ENCODE measurements at regions not wholly inside any gene's neighbourhood (a gene's known extent, or its start where the extent isn't known, plus 50 kb on each side); places are given as distances from the start of the nearest gene placed in this dataset.

GRCh38 chrY:7449860-7450259 lies 538.3 kb upstream of the AMELY start:
- Histone ChIP-seq H3K4me1 (no peaks in the 10 kb centered on the region), H3K27me3 (no peaks in the 10 kb centered on the region), H3K36me3 (no peaks in the 10 kb centered on the region), H3K4me3 (no peak overlapping the region), H3K9me3 (no peaks in the 10 kb centered on the region), H3K27ac (no peak overlapping the region)
- no peak for DNase-seq
- TF ChIP-seq, protein P1, sequence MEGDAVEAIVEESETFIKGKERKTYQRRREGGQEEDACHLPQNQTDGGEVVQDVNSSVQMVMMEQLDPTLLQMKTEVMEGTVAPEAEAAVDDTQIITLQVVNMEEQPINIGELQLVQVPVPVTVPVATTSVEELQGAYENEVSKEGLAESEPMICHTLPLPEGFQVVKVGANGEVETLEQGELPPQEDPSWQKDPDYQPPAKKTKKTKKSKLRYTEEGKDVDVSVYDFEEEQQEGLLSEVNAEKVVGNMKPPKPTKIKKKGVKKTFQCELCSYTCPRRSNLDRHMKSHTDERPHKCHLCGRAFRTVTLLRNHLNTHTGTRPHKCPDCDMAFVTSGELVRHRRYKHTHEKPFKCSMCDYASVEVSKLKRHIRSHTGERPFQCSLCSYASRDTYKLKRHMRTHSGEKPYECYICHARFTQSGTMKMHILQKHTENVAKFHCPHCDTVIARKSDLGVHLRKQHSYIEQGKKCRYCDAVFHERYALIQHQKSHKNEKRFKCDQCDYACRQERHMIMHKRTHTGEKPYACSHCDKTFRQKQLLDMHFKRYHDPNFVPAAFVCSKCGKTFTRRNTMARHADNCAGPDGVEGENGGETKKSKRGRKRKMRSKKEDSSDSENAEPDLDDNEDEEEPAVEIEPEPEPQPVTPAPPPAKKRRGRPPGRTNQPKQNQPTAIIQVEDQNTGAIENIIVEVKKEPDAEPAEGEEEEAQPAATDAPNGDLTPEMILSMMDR (IDR thresholded peaks at IDR 0.05), result no peak
- no peak for TF ChIP-seq POLR2A (IDR thresholded peaks at IDR 0.05)

GRCh38 chrY:7448687-7449086 lies 537.1 kb upstream of the AMELY start:
- Histone ChIP-seq H3K4me1 (no peaks in the 10 kb centered on the region), H3K9me3 (no peaks in the 10 kb centered on the region), H3K4me3 (no peak overlapping the region), H3K27ac (no peak overlapping the region), H3K27me3 (no peaks in the 10 kb centered on the region), H3K36me3 (no peaks in the 10 kb centered on the region)
- DNase-seq, result no peak
- TF ChIP-seq, protein P1 (IDR thresholded peaks at IDR 0.05), result no peak
- TF ChIP-seq POLR2A (IDR thresholded peaks at IDR 0.05), result no peak

DNA sequence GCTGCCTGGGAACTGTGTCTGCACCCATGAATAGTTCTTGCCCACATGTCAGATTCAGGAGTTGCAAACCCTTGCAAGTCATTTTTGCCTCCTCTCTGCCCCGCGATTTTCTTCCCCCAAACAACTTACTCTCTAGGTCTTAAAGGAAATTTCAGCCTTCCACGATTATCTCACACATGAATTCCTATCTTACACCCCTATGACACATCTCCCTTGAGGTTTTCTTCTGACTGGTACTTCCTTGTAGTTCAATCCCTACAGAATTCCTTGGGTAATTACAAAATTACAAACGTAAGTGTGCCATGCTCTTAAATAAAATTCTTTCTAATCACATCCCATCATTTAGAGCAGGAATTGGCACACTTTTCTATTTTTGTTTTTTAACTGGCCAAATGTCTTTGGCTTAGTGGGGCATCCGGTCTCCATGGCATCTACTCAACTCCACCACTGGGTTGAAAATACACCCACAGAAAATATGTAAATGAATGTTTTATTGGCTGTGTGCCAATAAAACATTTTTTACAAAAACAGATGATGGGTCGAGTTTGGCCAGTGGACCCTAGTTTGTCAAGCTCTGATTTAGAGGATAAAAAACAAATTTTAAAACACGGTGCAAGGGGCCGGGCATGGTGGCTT lies 536.4 kb upstream of the AMELY start:
- H3K36me3 ChIP-seq, result no peaks in the 10 kb centered on the region
- no peak overlapping the region for H3K27ac ChIP-seq
- no peaks in the 10 kb centered on the region for H3K27me3 ChIP-seq
- H3K4me1 ChIP-seq, result no peaks in the 10 kb centered on the region
- TF ChIP-seq, protein P1 (IDR thresholded peaks at IDR 0.05), result no peak
- no peak for TF ChIP-seq POLR2A (IDR thresholded peaks at IDR 0.05)
- H3K9me3 ChIP-seq, result no peaks in the 10 kb centered on the region
- no peak overlapping the region for H3K4me3 ChIP-seq
- no peak for DNase-seq

DNA sequence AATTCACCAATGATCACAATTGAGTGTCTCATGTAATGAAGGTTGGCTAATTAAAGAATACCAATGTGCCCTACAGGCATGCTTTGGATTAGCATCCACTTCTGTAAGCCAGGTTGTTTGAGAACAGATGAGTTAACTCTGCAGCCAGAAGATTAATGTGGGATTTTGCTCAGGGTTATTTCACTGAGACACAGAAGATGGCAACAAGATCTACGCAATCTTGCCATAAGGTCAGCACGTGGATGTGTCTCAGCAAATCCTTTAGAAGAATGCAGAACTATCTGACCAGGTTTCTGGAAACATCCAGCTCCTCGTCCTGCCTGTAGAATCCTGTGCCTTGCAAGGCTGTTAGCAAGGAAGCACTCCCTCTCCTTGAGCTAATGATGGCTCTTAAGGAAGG lies 532.6 kb upstream of the AMELY start:
- no peak for TF ChIP-seq POLR2A (IDR thresholded peaks at IDR 0.05)
- TF ChIP-seq, protein P1 (IDR thresholded peaks at IDR 0.05), result no peak
- no peaks in the 10 kb centered on the region for H3K27me3 ChIP-seq
- no peak for DNase-seq
- H3K36me3 ChIP-seq, result no peaks in the 10 kb centered on the region
- no peaks in the 10 kb centered on the region for H3K4me1 ChIP-seq
- no peak overlapping the region for H3K27ac ChIP-seq
- no peak overlapping the region for H3K4me3 ChIP-seq
- H3K9me3 ChIP-seq, result no peaks in the 10 kb centered on the region

- no peak overlapping the region for H3K27ac ChIP-seq
- H3K4me1 ChIP-seq, result no peaks in the 10 kb centered on the region
- no peaks in the 10 kb centered on the region for H3K27me3 ChIP-seq
- no peaks in the 10 kb centered on the region for H3K9me3 ChIP-seq
- no peak overlapping the region for H3K4me3 ChIP-seq
- DNase-seq, result no peak
- TF ChIP-seq, protein P1 (IDR thresholded peaks at IDR 0.05), result no peak
- TF ChIP-seq POLR2A (IDR thresholded peaks at IDR 0.05), result no peak
- H3K36me3 ChIP-seq, result no peaks in the 10 kb centered on the region
Measured at GRCh38 chrY:7440796-7441530, 529.4 kb upstream of the AMELY start.
